HepG2 (cell line): ENCODE measurements at regions not wholly inside any gene's neighbourhood (a gene's known extent, or its start where the extent isn't known, plus 50 kb on each side); places are given as distances from the start of the nearest gene placed in this dataset.
"Not testable (repeated sequence)": the region's sequence is repeated elsewhere in the genome, so short reads cannot be mapped to it uniquely, and the experiment has no call there.

Experiments
- ATAC-seq: fragments of 200-7000 bp; cut with Tn5 transposase; 3 replicates; pipeline ENCODE4 v1.9.1; 2020; ENCODE audit warnings: mild to moderate bottlenecking, moderate library complexity
- BruUV-seq: library from RNA; stranded (reverse); fragments of 400-500 nt; replicated peaks from 2 replicates; lab custom pipeline; 2021; lab: Mats Ljungman, UMichigan
- CTCF ChIA-PET: fragments of 300-600 bp; formaldehyde crosslinking; extraction: SDS; loops from one replicate; lab custom pipeline; 2021; ENCODE audit warnings: low total read pairs, inconsistent platforms, low intra/inter-chr PET ratio; lab: Yijun Ruan, JAX
- POLR2A ChIA-PET: fragments of 350-600 bp; sonication (Branson Sonifier 250); formaldehyde crosslinking; loops from one replicate; lab custom pipeline; 2020; ENCODE audit warnings: antibody characterized with exemption, inconsistent platforms; lab: Yijun Ruan, JAX
- DNase-seq: peaks from one replicate; pipeline ENCODE4 v3.0.0-alpha.2; 2015; ENCODE audit warnings: low spot score
- FAIRE-seq: peaks from 3 replicates; lab custom pipeline; 2011; peaks lifted over from hg19 to GRCh38; lab: Jason Lieb, UNC
- H2AFZ ChIP-seq: one replicate; pipeline ENCODE4 v1.6.1; 2011; ENCODE audit warnings: low read length, inconsistent platforms
- H3K27ac ChIP-seq: fragments of 300-600 bp; 3 replicates; pipeline ENCODE4 v1.8.0; 2011; ENCODE audit warnings: mixed run types, mild to moderate bottlenecking, mixed read lengths, low read length, inconsistent platforms; ENCODE audit not compliant: insufficient read depth; ENCODE audit errors: extremely low read length
- H3K27me3 ChIP-seq, 2 experiments: fragments of 200-600 bp in 1 of 2; 2 replicates in 1 of 2; 3 replicates in 1 of 2; pipeline versions ENCODE4 v1.6.0 to v1.8.0; 2011; ENCODE audit warnings: low read length in 2 of 2, mild to moderate bottlenecking in 2 of 2, moderate library complexity in 2 of 2, inconsistent platforms in 1 of 2; ENCODE audit not compliant: insufficient read depth in 2 of 2, control insufficient read depth in 1 of 2
- H3K36me3 ChIP-seq, 2 experiments: fragments of 200-600 bp in 1 of 2; replicated peaks in 1 of 2; 2 replicates in 1 of 2; 3 replicates in 1 of 2; pipeline versions ENCODE4 v1.5.1 to v1.8.0; 2011; ENCODE audit warnings: low read length in 2 of 2, inconsistent platforms in 1 of 2; ENCODE audit not compliant: insufficient read depth in 2 of 2, control insufficient read depth in 1 of 2
- H3K4me1 ChIP-seq: 2 replicates; pipeline ENCODE4 v1.5.1; 2012; ENCODE audit warnings: low read length, inconsistent platforms; ENCODE audit not compliant: insufficient read depth
- H3K4me2 ChIP-seq: 2 replicates; pipeline ENCODE4 v1.6.0; 2011; ENCODE audit warnings: low read depth, low read length, inconsistent platforms
- H3K4me3 ChIP-seq, 3 experiments: fragments of 200-600 bp in 1 of 3; sonication (generic), shearing (Covaris generic) in 1 of 3; replicated peaks in 1 of 3; 2 replicates each; pipeline ENCODE4 v1.5.1; 2011 to 2016; ENCODE audit warnings: low read length in 3 of 3, inconsistent platforms in 2 of 3, low read depth in 2 of 3, mild to moderate bottlenecking in 2 of 3, control low read depth in 1 of 3, mixed read lengths in 1 of 3; ENCODE audit not compliant: insufficient read depth in 1 of 3
- H3K79me2 ChIP-seq: one replicate; pipeline ENCODE4 v1.6.1; 2011; ENCODE audit warnings: low read length, inconsistent platforms; ENCODE audit not compliant: insufficient read depth
- H3K9ac ChIP-seq: 2 replicates; pipeline ENCODE4 v1.6.0; 2011; ENCODE audit warnings: mild to moderate bottlenecking, low read depth, low read length, inconsistent platforms; ENCODE audit not compliant: insufficient read depth
- H3K9me3 ChIP-seq: 2 replicates; pipeline ENCODE4 v1.5.1; 2012; ENCODE audit warnings: mild to moderate bottlenecking, low read length
- H4K20me1 ChIP-seq: 2 replicates; pipeline ENCODE4 v1.6.0; 2011; ENCODE audit warnings: inconsistent platforms, mild to moderate bottlenecking, low read length, moderate library complexity; ENCODE audit not compliant: insufficient read depth
- AGO2 ChIP-seq: fragments of 200-400 bp; formaldehyde crosslinking; optimal IDR thresholded peaks from 2 replicates; pipeline ENCODE3; 2017; ENCODE audit warnings: mild to moderate bottlenecking, low read depth, low read length, moderate library complexity
- EZH2 ChIP-seq: conservative IDR thresholded peaks from 2 replicates; pipeline ENCODE4 v1.6.1; 2012; ENCODE audit warnings: mild to moderate bottlenecking, low read depth, low read length, moderate library complexity
- FLYWCH1 ChIP-seq: sonication (generic); formaldehyde crosslinking; IDR thresholded peaks from 2 replicates; pipeline ENCODE4 v1.8.1; 2023; ENCODE audit warnings: mild to moderate bottlenecking, missing genetic modification reagents
- HMG20B ChIP-seq: conservative IDR thresholded peaks from 2 replicates; pipeline ENCODE4 v1.6.1; 2016; ENCODE audit warnings: missing genetic modification reagents, missing compliant biosample characterization
- HNRNPUL1 ChIP-seq: fragments of 200-400 bp; formaldehyde crosslinking; IDR thresholded peaks from 2 replicates; pipeline ENCODE4 v1.6.1; 2017; ENCODE audit warnings: low read depth, mild to moderate bottlenecking, low read length, moderate library complexity
- HOMEZ ChIP-seq: IDR thresholded peaks from 2 replicates; pipeline ENCODE4 v1.6.1; 2016; ENCODE audit warnings: low read depth
- MEIS2 ChIP-seq: sonication (generic); formaldehyde crosslinking; IDR thresholded peaks from 2 replicates; pipeline ENCODE4 v1.9.0; 2021; ENCODE audit warnings: mild to moderate bottlenecking, missing genetic modification reagents
- NCOA2 ChIP-seq: sonication (generic); formaldehyde crosslinking; IDR thresholded peaks from 2 replicates; pipeline ENCODE4 v1.8.0; 2022; ENCODE audit warnings: inconsistent platforms
- NFATC3 ChIP-seq: sonication (generic); formaldehyde crosslinking; IDR thresholded peaks from 2 replicates; pipeline ENCODE4 v1.5.1; 2020; ENCODE audit warnings: mild to moderate bottlenecking, missing genetic modification reagents
- TFE3 ChIP-seq: IDR thresholded peaks from 2 replicates; pipeline ENCODE4 v1.6.1; 2016
- YEATS2 ChIP-seq: sonication (generic); formaldehyde crosslinking; IDR thresholded peaks from 2 replicates; pipeline ENCODE4 v1.4.0; 2020; ENCODE audit warnings: missing genetic modification reagents, borderline replicate concordance
- ZNF230 ChIP-seq: sonication (generic); formaldehyde crosslinking; IDR thresholded peaks from 2 replicates; pipeline ENCODE4 v1.4.0; 2020; ENCODE audit warnings: mild to moderate bottlenecking, missing genetic modification reagents
- ZNF549 ChIP-seq: sonication (generic); formaldehyde crosslinking; IDR thresholded peaks from 2 replicates; pipeline ENCODE4 v1.5.0; 2020; ENCODE audit warnings: missing genetic modification reagents
- ZNF747 ChIP-seq: sonication (generic); formaldehyde crosslinking; IDR thresholded peaks from 2 replicates; pipeline ENCODE4 v1.8.1; 2023; ENCODE audit warnings: missing genetic modification reagents, mild to moderate bottlenecking, borderline replicate concordance
- ZZZ3 ChIP-seq: sonication (generic); formaldehyde crosslinking; IDR thresholded peaks from 2 replicates; pipeline ENCODE4 v1.4.0; 2020; ENCODE audit warnings: missing genetic modification reagents, mild to moderate bottlenecking, borderline replicate concordance
- WGBS: methylation state at CpG from one replicate; pipeline ENCODE4 v1.1.6; 2017; ENCODE audit warnings: low lambda C conversion rate; 5-methylcytosine and 5-hydroxymethylcytosine counted together
- in situ Hi-C: cut with HindIII; loops from 2 replicates; pipeline ENCODE4 v1.10.0; 2017; ENCODE audit warnings: low pct_unique_long_range_greater_than_20kb; ENCODE audit not compliant: extremely low pct_ligation_motif_present
- intact Hi-C: fragments of 100-400 bp; cut with micrococcal nuclease; formaldehyde crosslinking; loops from one replicate; pipeline ENCODE4 v1.10.0; 2022; ENCODE audit not compliant: unreplicated experiment

- FAIRE-seq, H4K20me1 ChIP-seq, H3K4me2 ChIP-seq, in situ Hi-C loops, H3K79me2 ChIP-seq, H3K27ac ChIP-seq, H3K36me3 ChIP-seq, H2AFZ ChIP-seq, BruUV-seq, H3K9ac ChIP-seq, POLR2A ChIA-PET, ATAC-seq, intact Hi-C loops, H3K4me3 ChIP-seq, DNase-seq, CTCF ChIA-PET: not testable (repeated sequence)
- H3K27me3 ChIP-seq = peaks cover 1 to 31% of the 10 kb centered on the region in 2 experiments; a peak in 3 of 5 replicates
- H3K4me1 ChIP-seq = peaks cover 20% of the 10 kb centered on the region
- peaks cover 19% of the 10 kb centered on the region for H3K9me3 ChIP-seq
- 75% methylated on average over 6 of the region's 6 CpGs for WGBS
Measured at GRCh38 chr3:32042867-32043266, 61.3 kb downstream of the ZNF860 start.

GRCh38 chr3:32045091-32045915 lies 61.1 kb upstream of the GPD1L start:
- H2AFZ ChIP-seq = no peak overlapping the region
- ChIA-PET CTCF (no interaction called here), POLR2A (interaction anchor here (0.7 kb wide), 1 partner anchor 47 kb away, joined by 3 read pairs; no protein-coding TSS in a partner anchor)
- in situ Hi-C loops (no loop called here), intact Hi-C loops (loop anchor here (1.0 kb wide), 1 partner anchor 62 kb away; no protein-coding TSS in a partner anchor)
- H3K4me2 ChIP-seq = peak overlapping the region; percentile 61
- peak; percentile 62 for FAIRE-seq
- no peak overlapping the region for H3K27ac ChIP-seq
- ATAC-seq = peak; percentile 97
- H3K36me3 ChIP-seq = no peaks in the 10 kb centered on the region
- DNase-seq = peak; percentile 85
- H4K20me1 ChIP-seq = no peaks in the 10 kb centered on the region; the same call in 1 of the 2 replicates
- 4% methylated on average over 5 of the region's 5 CpGs for WGBS
- H3K4me1 ChIP-seq = peaks cover 20% of the 10 kb centered on the region
- peaks cover 1 to 48% of the 10 kb centered on the region in 2 experiments; a peak in 3 of 5 replicates for H3K27me3 ChIP-seq
- H3K9me3 ChIP-seq = peaks cover 19% of the 10 kb centered on the region
- H3K9ac ChIP-seq = no peak overlapping the region
- no peaks in the 10 kb centered on the region for H3K79me2 ChIP-seq
- BruUV-seq = no TSS peak
- peak overlapping the region in 1 of 3 experiments; percentile 14; a peak in 1 of 6 replicates for H3K4me3 ChIP-seq
- TF ChIP-seq ZNF230 (CRISPR knock-in tag) (no peak), NFATC3 (no peak), FLYWCH1 (CRISPR knock-in tag) (no peak), HNRNPUL1 (no peak), TFE3 (CRISPR knock-in tag) (peak; percentile 71; the same call in 1 of the 2 replicates), HMG20B (CRISPR knock-in tag) (peak; percentile 98), HOMEZ (peak; percentile 66; the same call in 1 of the 2 replicates), ZNF747 (CRISPR knock-in tag) (0 out of 2 replicates have a peak, but pooled peaks have one; percentile 55), EZH2 (no peak), ZNF549 (CRISPR knock-in tag) (no peak), ZZZ3 (CRISPR knock-in tag) (no peak), YEATS2 (CRISPR knock-in tag) (peak; percentile 55; the same call in 1 of the 2 replicates), MEIS2 (CRISPR knock-in tag) (peak; percentile 90), NCOA2 (CRISPR knock-in tag) (peak; percentile 88), AGO2 (no peak)
